K562 (cell line): ENCODE measurements at regions not wholly inside any gene's neighbourhood (a gene's known extent, or its start where the extent isn't known, plus 50 kb on each side); places are given as distances from the start of the nearest gene placed in this dataset.

Experiments
- CTCF ChIP-seq, 3 experiments: IDR thresholded peaks in 2 of 3; conservative IDR thresholded peaks in 1 of 3; 2 replicates each; pipeline ENCODE4 v1.5.1; 2011 to 2012; ENCODE audit warnings: low read length in 3 of 3, mild to moderate bottlenecking in 3 of 3, control low read depth in 2 of 3, improper control_type of control experiment in 1 of 3, inconsistent platforms in 1 of 3, low read depth in 1 of 3, mixed read lengths in 1 of 3, moderate library complexity in 1 of 3; ENCODE audit not compliant: insufficient read depth in 2 of 3
- PHF20 ChIP-seq: fragments of 450-650 bp; IDR thresholded peaks from 2 replicates; pipeline ENCODE4 v1.6.1; 2018; ENCODE audit not compliant: partially characterized antibody
- POLR2AphosphoS5 ChIP-seq: IDR thresholded peaks from 2 replicates; pipeline ENCODE4 v1.6.1; 2011; ENCODE audit warnings: mild to moderate bottlenecking, low read depth, low read length, moderate library complexity; ENCODE audit not compliant: control insufficient read depth, insufficient read depth
- ZNF609 ChIP-seq: sonication (generic); formaldehyde crosslinking; IDR thresholded peaks from 2 replicates; pipeline ENCODE4 v1.8.1; 2023; ENCODE audit warnings: missing genetic modification reagents, mild to moderate bottlenecking, borderline replicate concordance

GRCh38 chr17:71349908-71350600, 770.8 kb upstream of the SOX9 start:
- TF ChIP-seq POLR2AphosphoS5 (no peak), CTCF (IDR thresholded peaks at IDR 0.05 in 2 of 3, conservative IDR thresholded peaks at IDR 0.05 in 1 of 3; ENCODE audit: insufficient read depth in 2 of 3, low read depth in 1 of 3, low read length in 3 of 3) (no peak), PHF20 (no peak), ZNF609 (CRISPR knock-in tag) (no peak)
